ENCODE measurements at regions not wholly inside any gene's neighbourhood (a gene's known extent, or its start where the extent isn't known, plus 50 kb on each side); places are given as distances from the start of the nearest gene placed in this dataset.

GRCh38 chr5:68685863-68686262, 408.0 kb upstream of the SLC30A5 start (continued):
- TF ChIP-seq EHMT2 (IDR thresholded peaks at IDR 0.05) = no peak
- TF ChIP-seq MNT (conservative IDR thresholded peaks at IDR 0.05) = no peak
- no peak for TF ChIP-seq ZNF778 (CRISPR knock-in tag; IDR thresholded peaks at IDR 0.05)
- no peak for TF ChIP-seq CREM (IDR thresholded peaks at IDR 0.05; ENCODE audit: low read depth)
- TF ChIP-seq MCM7 (IDR thresholded peaks at IDR 0.05) = no peak

- no peak for ATAC-seq
- intact Hi-C loops (cut with micrococcal nuclease) (no loop called here), in situ Hi-C loops (cut with MboI) (no loop called here)
- no peaks in the 10 kb centered on the region for H3K79me2 ChIP-seq (ENCODE audit: control insufficient read depth, insufficient read depth, low read length)
- H3K27me3 ChIP-seq (ENCODE audit: control insufficient read depth in 2 of 2, insufficient read depth in 2 of 2, low read length in 2 of 2) = no peaks in the 10 kb centered on the region
- H3K9ac ChIP-seq (ENCODE audit: insufficient read depth in 1 of 2, low read depth in 2 of 2, low read length in 2 of 2) = no peak overlapping the region
- H3K9me3 ChIP-seq (replicated peaks; ENCODE audit: control insufficient read depth, insufficient read depth, low read depth, low read length) = no peaks in the 10 kb centered on the region
- H3K9me1 ChIP-seq (ENCODE audit: control insufficient read depth, insufficient read depth, low read length) = no peaks in the 10 kb centered on the region
- H4K20me1 ChIP-seq (replicated peaks; ENCODE audit: control insufficient read depth, insufficient read depth, low read length) = no peaks in the 10 kb centered on the region
- FAIRE-seq = no peak
- ChIA-PET CTCF (ENCODE audit: low intra/inter-chr PET ratio) (no interaction called here), POLR2A (no interaction called here)
- 37% methylated on average over 1 of the region's 1 CpG for WGBS (ENCODE audit: insufficient coverage, low coverage, missing lambda C conversion rate)
- H3K36me3 ChIP-seq (ENCODE audit: control insufficient read depth, insufficient read depth, low read length) = no peaks in the 10 kb centered on the region
- no peak overlapping the region for H3K4me3 ChIP-seq
- H3K4me2 ChIP-seq (ENCODE audit: insufficient read depth, low read length) = no peak overlapping the region
- no peaks in the 10 kb centered on the region for H3K4me1 ChIP-seq (replicated peaks in 1 of 2; ENCODE audit: control insufficient read depth in 2 of 2, insufficient read depth in 2 of 2, low read length in 2 of 2)
- H3K27ac ChIP-seq (ENCODE audit: extremely low read depth, low read depth, low read length) = no peak overlapping the region
- TF ChIP-seq MECOM (CRISPR knock-in tag; IDR thresholded peaks at IDR 0.05) (no peak), ZNF609 (CRISPR knock-in tag; IDR thresholded peaks at IDR 0.05; ENCODE audit: borderline replicate concordance) (no peak), RFX1 (IDR thresholded peaks at IDR 0.05) (no peak), ZNF79 (CRISPR knock-in tag; IDR thresholded peaks at IDR 0.05; ENCODE audit: low read depth) (no peak), TEAD1 (CRISPR knock-in tag; IDR thresholded peaks at IDR 0.05) (no peak), TSC22D4 (tag; IDR thresholded peaks at IDR 0.05) (no peak), NFYB (IDR thresholded peaks at IDR 0.05; ENCODE audit: extremely low read depth, insufficient read length) (no peak), BHLHE40 (IDR thresholded peaks at IDR 0.05; ENCODE audit: low read length) (no peak), TRIM28 (IDR thresholded peaks at IDR 0.05) (no peak), ZNF212 (CRISPR knock-in tag; IDR thresholded peaks at IDR 0.05) (no peak), ZSCAN32 (CRISPR knock-in tag; IDR thresholded peaks at IDR 0.05) (no peak), NFRKB (IDR thresholded peaks at IDR 0.05; ENCODE audit: low read depth) (no peak), ZNF584 (CRISPR knock-in tag; IDR thresholded peaks at IDR 0.05; ENCODE audit: low read depth) (no peak)
- no peak for DNase-seq (ENCODE audit: extremely low read depth in 1 of 4, low spot score in 3 of 4)
- no TSS peak for BruUV-seq (replicated peaks)
- no peak overlapping the region for H2AFZ ChIP-seq (ENCODE audit: low read depth, low read length)
Measured at GRCh38 chr5:68688547-68688946, 405.3 kb upstream of the SLC30A5 start.

Data from K562 (cell line).